Left cardiac atrium (tissue), 4 donors: ENCODE measurements at regions not wholly inside any gene's neighbourhood (a gene's known extent, or its start where the extent isn't known, plus 50 kb on each side); places are given as distances from the start of the nearest gene placed in this dataset.
"Not testable (repeated sequence)": the region's sequence is repeated elsewhere in the genome, so short reads cannot be mapped to it uniquely, and the experiment has no call there.

Experiments
- ATAC-seq, 2 donors: fragments of 200-7000 bp; cut with Tn5 transposase; one replicate each; pipeline ENCODE4 v1.9.1; 2020; ENCODE audit warnings: mild to moderate bottlenecking in 2 of 2, moderate library complexity in 2 of 2
- DNase-seq: peaks from one replicate; pipeline ENCODE4 v3.0.0-alpha.2; 2020
- intact Hi-C, 2 donors: fragments of 100-400 bp; cut with DNase I; formaldehyde crosslinking; loops; one replicate each; pipeline versions ENCODE4 v1.14.1 to v1.15.1; 2022 to 2023
- donor health status: DM: no; HTN: yes; CAD: no.
- donor health status: DM: no; HTN: yes; CAD: no; lungs with severe emphysema.
- donor health status: DM: yes; HTN: yes; CAD: no.
- donor health status: Dilated cardiomyopathy.

- ATAC-seq, intact Hi-C loops, DNase-seq: not testable (repeated sequence)
Observed at GRCh38 chr1:218008296-218008695, 276.8 kb upstream of the RRP15 start.

- DNase-seq, intact Hi-C loops, ATAC-seq: not testable (repeated sequence)
Observed at GRCh38 chr1:218015106-218015505, 270.0 kb upstream of the RRP15 start.

GRCh38 chr1:218024211-218024720 is 260.8 kb upstream of the RRP15 start:
- ATAC-seq (no peak), DNase-seq (no peak)
- intact Hi-C loops: no loop called here

DNA sequence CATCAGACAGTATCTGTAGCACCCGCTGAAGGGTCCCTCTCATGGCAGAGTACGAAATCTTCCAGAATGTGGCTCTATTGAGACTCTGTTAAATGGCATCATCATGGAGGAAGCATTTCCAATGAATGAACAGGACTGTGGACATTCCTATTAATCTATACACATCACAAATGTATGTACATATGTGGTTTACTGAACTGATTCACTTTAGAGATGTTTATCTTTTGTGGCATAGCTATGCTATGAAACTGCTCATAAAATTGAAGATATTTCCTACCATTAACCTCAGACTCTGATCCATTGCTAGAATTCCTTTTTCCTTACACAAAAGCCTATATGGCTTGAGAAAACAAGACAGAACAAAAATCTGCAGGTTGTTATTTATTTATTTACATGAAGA is 259.6 kb upstream of the RRP15 start:
- intact Hi-C loops: no loop called here
- no peak for ATAC-seq
- no peak for DNase-seq

DNA sequence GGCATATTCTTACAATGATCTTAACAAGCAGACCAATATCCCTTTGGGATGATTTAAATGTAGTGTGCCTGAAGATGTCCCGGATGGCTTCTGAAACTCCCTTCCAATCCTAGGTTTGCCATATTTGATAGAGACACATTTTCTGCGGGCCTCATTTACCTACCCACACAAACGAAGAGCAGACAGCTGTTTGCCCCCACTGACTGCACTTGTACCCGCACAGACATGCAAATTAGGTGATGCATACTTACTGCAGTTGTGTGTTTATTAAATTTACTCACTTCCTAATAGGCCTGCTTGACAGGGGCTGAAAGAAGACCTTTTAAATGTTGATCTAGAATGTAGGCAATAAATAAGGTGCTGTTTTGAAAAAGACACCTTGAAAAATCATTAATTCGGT is 257.9 kb upstream of the RRP15 start:
- no peak for DNase-seq
- ATAC-seq: no peak
- intact Hi-C loops: no loop called here

GRCh38 chr1:218030846-218031245 is 254.2 kb upstream of the RRP15 start:
- DNase-seq (no peak), ATAC-seq (no peak)
- intact Hi-C loops: no loop called here

DNA sequence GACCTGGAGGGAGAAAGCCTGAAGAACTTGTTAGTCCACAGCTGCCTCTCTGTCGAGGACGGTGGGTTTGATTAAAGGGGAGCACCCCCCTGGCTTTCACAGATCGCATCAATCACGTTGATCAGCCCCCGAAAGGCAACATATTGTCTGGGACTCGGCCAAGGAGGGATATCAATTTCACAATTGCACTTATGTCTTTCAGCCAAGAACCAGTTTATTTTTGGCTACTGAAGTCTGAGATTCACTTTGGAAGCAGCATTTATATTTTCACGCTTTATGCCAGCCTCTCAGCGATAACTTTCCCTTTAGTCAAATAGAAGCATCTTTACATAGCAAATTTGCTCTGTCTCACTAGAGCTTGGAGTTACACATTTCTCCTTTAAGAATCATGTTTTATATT is 253.2 kb upstream of the RRP15 start:
- intact Hi-C loops: no loop called here
- ATAC-seq (no peak), DNase-seq (no peak)

- DNase-seq (no peak), ATAC-seq (no peak)
Observed at GRCh38 chr1:218034468-218034867, 250.6 kb upstream of the RRP15 start.

DNA sequence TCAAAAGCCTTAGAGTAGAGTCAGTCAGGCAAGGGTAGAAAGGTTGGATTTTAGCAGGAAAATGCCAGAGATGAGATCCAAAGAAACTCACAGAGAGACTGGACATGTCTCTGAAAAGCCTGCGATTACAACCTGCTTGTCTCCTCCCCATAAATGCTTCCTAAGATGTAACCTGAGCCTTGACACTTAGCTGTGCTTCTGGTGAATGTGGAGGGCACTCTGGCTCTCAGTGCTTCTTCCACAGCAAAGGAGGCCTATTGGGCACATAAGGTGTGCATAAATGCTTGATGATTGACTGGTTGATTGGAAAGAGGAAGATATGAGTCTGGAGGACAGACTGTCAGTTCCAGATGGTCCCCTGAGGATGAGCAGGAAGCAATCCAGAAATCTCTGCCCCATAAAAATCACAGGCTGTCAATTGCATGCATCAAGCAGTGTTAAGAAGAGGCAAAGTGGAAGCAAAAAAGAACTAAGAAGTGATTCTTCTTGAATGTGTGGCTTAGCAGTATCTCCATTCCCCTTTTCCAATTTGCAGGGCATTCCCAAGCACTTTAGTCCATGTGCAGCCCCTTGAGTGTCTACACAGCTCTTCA is 236.2 kb upstream of the RRP15 start:
- intact Hi-C loops: no loop called here
- DNase-seq (no peak), ATAC-seq (no peak)

More at GRCh38 chr1:218034468-218034867, 250.6 kb upstream of the RRP15 start:
- intact Hi-C loops: no loop called here

DNA sequence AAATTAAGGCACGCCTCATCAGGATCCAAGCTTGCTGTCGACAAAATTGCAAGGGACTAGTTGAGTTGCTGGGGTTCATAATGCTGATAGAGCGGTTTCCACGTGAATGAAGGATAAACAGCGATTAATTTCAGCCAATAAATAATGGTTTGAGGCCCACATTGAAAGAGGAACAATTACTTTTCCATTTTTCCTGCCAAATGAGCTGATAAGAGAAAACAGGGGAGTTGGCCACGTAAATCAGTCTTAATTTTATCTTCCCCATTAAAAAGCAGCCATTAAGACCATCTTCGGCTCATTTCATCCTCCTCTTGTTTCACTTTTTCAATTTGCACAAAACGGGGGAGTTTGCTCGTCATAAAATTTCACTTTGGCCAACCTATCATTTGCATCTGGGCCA is 235.5 kb upstream of the RRP15 start:
- intact Hi-C loops: no loop called here
- ATAC-seq: no peak

GRCh38 chr1:218058730-218059129 is 226.4 kb upstream of the RRP15 start:
- ATAC-seq: no peak
- DNase-seq: no peak
- intact Hi-C loops: no loop called here

More for the DNA sequence above, 235.5 kb upstream of the RRP15 start:
- no peak for DNase-seq

- intact Hi-C loops: no loop called here
Observed at GRCh38 chr1:218064426-218064825, 220.7 kb upstream of the RRP15 start.

DNA sequence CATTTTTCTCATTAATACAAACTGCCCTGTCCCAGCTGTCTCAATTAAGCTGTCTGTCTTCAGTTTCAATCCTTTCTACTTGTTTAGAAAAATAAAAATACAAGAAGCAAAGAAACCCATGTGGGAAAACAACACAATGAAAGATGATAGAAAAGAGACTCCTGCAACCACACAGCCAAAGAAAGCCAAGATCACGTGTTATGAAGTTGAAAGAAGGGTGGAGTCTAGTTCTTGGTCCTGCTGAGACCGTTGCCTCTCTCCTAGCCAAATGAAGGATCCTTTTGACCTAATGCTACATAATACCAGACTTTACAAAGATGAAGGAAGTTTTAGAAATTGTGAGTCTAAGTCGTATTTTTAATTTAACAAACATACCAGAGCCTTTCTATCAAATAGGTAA is 218.8 kb upstream of the RRP15 start:
- ATAC-seq: no peak
- DNase-seq: no peak
- intact Hi-C loops: no loop called here

More at GRCh38 chr1:218064426-218064825, 220.7 kb upstream of the RRP15 start:
- no peak for ATAC-seq
- no peak for DNase-seq

- ATAC-seq (no peak), DNase-seq (no peak)
- intact Hi-C loops: no loop called here
Observed at GRCh38 chr1:218068241-218068640, 216.9 kb upstream of the RRP15 start.

- intact Hi-C loops: no loop called here
- no peak for DNase-seq
- no peak for ATAC-seq
Observed at GRCh38 chr1:218069180-218069579, 215.9 kb upstream of the RRP15 start.

- ATAC-seq: no peak
- intact Hi-C loops: no loop called here
- no peak for DNase-seq
Observed at GRCh38 chr1:218073062-218073461, 212.0 kb upstream of the RRP15 start.

DNA sequence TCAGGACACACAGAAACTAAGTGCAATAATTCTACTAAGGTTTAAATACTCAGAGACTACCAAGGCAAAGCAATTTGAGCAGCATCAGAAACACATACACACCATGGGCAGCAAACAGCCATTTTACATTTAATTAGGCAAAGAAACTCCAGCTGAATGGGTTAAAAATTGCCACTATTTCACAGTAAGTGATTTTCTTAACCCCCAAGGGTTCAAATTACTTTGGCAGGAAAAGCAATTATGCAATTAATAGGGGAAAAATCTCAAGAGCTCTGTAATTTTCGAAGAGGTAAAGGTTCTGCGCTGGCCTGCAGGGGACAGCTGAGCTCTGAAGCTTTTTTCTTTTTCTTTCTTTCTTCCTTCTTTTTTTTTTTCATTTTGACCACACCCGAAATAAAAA is 206.2 kb upstream of the RRP15 start:
- ATAC-seq (no peak), DNase-seq (no peak)
- intact Hi-C loops: no loop called here

GRCh38 chr1:218079347-218079746 is 205.7 kb upstream of the RRP15 start:
- ATAC-seq (peak; percentile 54 to 89), DNase-seq (no peak)
- intact Hi-C loops: no loop called here

GRCh38 chr1:218079820-218080219 is 205.3 kb upstream of the RRP15 start:
- no peak for ATAC-seq

GRCh38 chr1:218080863-218081262 is 204.2 kb upstream of the RRP15 start:
- ATAC-seq (no peak), DNase-seq (no peak)
- intact Hi-C loops: no loop called here

More at GRCh38 chr1:218079820-218080219, 205.3 kb upstream of the RRP15 start:
- intact Hi-C loops: no loop called here
- no peak for DNase-seq

GRCh38 chr1:218081358-218081757 is 203.7 kb upstream of the RRP15 start:
- intact Hi-C loops: no loop called here
- ATAC-seq (no peak), DNase-seq (no peak)

DNA sequence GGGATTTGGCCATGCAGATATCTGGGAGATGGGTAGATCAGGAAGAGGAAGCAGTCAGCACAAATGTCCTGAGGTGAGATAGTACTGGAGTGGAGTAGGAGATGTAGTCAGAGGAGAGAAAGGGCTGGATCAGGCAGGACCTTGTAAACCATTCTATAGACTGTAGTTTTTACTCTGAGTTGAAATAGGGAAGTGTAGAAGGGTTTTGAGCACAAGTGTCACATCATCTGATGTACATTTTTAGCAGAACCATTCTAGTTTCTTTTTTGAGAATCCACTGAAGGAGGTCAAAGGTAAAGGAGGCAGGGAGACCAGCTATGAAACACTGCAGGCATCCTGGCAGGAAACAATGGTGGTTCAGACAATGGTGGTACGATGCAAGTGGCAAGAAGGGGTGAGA is 194.6 kb upstream of the RRP15 start:
- intact Hi-C loops: no loop called here
- no peak for DNase-seq
- no peak for ATAC-seq
